Adrenal gland (tissue), 5 donors: ENCODE measurements at regions not wholly inside any gene's neighbourhood (a gene's known extent, or its start where the extent isn't known, plus 50 kb on each side); places are given as distances from the start of the nearest gene placed in this dataset.

Experiments
- POLR2A ChIP-seq, 2 donors: fragments of 450-650 bp; IDR thresholded peaks; one replicate each; pipeline ENCODE4 v1.6.1; 2017; ENCODE audit warnings: antibody characterized with exemption in 2 of 2, mild to moderate bottlenecking in 2 of 2, moderate library complexity in 1 of 2
- TF ChIP-seq, protein P1 (sequence below), 6 experiments: fragments of 450-650 bp in 4 of 6; fragments of 200-600 bp in 2 of 6; sonication (generic) in 1 of 6; IDR thresholded peaks; 1 replicate in 5 of 6; 2 replicates in 1 of 6; pipeline versions ENCODE4 v1.5.1 to v1.8.0; 2016 to 2021; ENCODE audit warnings: antibody characterized with exemption in 6 of 6, mild to moderate bottlenecking in 2 of 6, moderate library complexity in 1 of 6
- donor health status: DM: no; HTN: no; CAD: no.

DNA sequence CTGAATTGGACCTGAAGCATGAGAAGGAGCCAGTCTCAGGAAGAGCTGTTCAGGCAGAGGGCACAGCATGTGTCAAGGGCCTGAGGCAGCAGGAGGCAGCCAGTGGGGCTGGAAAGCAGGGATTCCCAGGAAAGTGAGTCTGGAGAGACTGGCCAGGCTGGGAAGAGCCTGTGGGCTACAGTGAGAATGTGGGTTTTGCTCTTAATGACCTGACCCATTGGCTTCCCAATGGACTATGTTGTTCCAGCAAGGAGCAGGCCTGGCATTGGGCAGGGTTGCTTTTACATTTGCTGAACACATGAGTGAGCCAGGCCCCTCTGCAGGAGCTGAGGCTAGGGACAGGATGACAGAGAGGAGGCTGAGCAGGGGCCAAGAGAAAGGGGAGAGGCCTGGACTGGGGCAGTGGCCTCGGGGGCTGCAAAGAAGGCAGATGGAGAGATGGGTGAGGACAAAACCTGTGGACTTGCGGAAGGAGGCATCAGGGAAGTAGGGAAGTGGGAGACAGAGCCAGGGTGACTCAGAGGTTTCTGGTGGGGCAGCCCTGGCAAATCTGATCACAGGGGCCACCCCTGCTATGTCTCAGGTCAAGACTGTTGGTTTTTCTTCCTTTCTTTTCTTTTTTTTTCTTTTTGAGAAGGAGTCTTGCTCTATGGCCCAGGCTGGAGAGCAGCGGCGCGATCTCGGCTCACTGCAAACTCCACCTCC, 65.9 kb upstream of the NEK6 start:
- TF ChIP-seq, protein P1, sequence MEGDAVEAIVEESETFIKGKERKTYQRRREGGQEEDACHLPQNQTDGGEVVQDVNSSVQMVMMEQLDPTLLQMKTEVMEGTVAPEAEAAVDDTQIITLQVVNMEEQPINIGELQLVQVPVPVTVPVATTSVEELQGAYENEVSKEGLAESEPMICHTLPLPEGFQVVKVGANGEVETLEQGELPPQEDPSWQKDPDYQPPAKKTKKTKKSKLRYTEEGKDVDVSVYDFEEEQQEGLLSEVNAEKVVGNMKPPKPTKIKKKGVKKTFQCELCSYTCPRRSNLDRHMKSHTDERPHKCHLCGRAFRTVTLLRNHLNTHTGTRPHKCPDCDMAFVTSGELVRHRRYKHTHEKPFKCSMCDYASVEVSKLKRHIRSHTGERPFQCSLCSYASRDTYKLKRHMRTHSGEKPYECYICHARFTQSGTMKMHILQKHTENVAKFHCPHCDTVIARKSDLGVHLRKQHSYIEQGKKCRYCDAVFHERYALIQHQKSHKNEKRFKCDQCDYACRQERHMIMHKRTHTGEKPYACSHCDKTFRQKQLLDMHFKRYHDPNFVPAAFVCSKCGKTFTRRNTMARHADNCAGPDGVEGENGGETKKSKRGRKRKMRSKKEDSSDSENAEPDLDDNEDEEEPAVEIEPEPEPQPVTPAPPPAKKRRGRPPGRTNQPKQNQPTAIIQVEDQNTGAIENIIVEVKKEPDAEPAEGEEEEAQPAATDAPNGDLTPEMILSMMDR (IDR thresholded peaks at IDR 0.05): no peak
- TF ChIP-seq POLR2A (IDR thresholded peaks at IDR 0.05): no peak
